ENCODE measurements at regions not wholly inside any gene's neighbourhood (a gene's known extent, or its start where the extent isn't known, plus 50 kb on each side); places are given as distances from the start of the nearest gene placed in this dataset.

DNA sequence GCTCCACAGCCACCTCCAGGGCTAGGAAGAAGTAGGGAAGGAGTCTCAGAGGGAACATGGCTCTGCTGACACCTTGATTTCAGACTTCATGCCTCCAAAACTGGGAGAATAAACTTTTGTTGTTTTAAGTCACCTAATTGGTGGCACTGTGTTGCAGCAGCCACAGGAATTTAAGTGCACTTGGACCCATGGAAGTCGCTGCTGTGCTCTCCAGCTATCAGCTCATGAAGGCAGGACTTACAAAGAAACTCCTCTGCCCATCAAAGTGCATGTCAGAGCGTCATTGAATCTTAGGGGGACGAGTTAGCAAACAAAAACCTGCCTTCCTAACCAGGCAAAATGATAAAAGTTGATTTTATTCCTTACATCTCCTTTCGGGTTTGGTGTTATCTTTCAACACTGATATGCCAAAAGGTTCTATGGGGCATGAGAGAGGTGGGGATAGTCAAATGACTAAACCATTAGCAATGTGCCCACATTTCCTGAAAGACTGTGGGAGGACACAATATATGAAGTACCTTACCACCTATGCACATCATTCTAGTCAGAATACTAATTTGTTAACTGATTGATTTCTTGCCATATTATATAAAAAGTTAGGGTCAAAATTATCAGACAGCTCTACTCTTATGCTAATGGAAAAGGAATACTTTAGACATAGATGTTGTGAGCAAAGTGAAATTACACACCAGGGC, 235.8 kb upstream of the TNP1 start:
- Mint-ChIP-seq H3K4me3 (no peak overlapping the region), H3K4me1 (no peaks in the 10 kb centered on the region), H3K9me3 (peaks cover 8% of the 10 kb centered on the region; the same call in 2 of the 3 replicates), H3K27ac (no peak overlapping the region), H3K36me3 (ENCODE audit: low read depth) (0 out of 3 replicates have a peak, but pooled peaks cover 3% of the 10 kb centered on the region), H3K27me3 (ENCODE audit: insufficient read depth, low read depth, poor library complexity) (no peaks in the 10 kb centered on the region)
- no peak for TF ChIP-seq ZNF331 (CRISPR knock-in tag; IDR thresholded peaks at IDR 0.05; ENCODE audit: low read depth)
- TF ChIP-seq, protein P1, sequence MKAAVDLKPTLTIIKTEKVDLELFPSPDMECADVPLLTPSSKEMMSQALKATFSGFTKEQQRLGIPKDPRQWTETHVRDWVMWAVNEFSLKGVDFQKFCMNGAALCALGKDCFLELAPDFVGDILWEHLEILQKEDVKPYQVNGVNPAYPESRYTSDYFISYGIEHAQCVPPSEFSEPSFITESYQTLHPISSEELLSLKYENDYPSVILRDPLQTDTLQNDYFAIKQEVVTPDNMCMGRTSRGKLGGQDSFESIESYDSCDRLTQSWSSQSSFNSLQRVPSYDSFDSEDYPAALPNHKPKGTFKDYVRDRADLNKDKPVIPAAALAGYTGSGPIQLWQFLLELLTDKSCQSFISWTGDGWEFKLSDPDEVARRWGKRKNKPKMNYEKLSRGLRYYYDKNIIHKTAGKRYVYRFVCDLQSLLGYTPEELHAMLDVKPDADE (IDR thresholded peaks at IDR 0.05), result no peak
- no peak for TF ChIP-seq EZH2 (IDR thresholded peaks at IDR 0.05; ENCODE audit: low read depth, unreplicated experiment)
- no peak for TF ChIP-seq JUNB (IDR thresholded peaks at IDR 0.05; ENCODE audit: unreplicated experiment)
- no peak for TF ChIP-seq CREB1 (CRISPR knock-in tag; IDR thresholded peaks at IDR 0.05; ENCODE audit: low read depth)
- TF ChIP-seq EZH2phosphoT487 (IDR thresholded peaks at IDR 0.05; ENCODE audit: unreplicated experiment), result no peak
- TF ChIP-seq, protein P2, sequence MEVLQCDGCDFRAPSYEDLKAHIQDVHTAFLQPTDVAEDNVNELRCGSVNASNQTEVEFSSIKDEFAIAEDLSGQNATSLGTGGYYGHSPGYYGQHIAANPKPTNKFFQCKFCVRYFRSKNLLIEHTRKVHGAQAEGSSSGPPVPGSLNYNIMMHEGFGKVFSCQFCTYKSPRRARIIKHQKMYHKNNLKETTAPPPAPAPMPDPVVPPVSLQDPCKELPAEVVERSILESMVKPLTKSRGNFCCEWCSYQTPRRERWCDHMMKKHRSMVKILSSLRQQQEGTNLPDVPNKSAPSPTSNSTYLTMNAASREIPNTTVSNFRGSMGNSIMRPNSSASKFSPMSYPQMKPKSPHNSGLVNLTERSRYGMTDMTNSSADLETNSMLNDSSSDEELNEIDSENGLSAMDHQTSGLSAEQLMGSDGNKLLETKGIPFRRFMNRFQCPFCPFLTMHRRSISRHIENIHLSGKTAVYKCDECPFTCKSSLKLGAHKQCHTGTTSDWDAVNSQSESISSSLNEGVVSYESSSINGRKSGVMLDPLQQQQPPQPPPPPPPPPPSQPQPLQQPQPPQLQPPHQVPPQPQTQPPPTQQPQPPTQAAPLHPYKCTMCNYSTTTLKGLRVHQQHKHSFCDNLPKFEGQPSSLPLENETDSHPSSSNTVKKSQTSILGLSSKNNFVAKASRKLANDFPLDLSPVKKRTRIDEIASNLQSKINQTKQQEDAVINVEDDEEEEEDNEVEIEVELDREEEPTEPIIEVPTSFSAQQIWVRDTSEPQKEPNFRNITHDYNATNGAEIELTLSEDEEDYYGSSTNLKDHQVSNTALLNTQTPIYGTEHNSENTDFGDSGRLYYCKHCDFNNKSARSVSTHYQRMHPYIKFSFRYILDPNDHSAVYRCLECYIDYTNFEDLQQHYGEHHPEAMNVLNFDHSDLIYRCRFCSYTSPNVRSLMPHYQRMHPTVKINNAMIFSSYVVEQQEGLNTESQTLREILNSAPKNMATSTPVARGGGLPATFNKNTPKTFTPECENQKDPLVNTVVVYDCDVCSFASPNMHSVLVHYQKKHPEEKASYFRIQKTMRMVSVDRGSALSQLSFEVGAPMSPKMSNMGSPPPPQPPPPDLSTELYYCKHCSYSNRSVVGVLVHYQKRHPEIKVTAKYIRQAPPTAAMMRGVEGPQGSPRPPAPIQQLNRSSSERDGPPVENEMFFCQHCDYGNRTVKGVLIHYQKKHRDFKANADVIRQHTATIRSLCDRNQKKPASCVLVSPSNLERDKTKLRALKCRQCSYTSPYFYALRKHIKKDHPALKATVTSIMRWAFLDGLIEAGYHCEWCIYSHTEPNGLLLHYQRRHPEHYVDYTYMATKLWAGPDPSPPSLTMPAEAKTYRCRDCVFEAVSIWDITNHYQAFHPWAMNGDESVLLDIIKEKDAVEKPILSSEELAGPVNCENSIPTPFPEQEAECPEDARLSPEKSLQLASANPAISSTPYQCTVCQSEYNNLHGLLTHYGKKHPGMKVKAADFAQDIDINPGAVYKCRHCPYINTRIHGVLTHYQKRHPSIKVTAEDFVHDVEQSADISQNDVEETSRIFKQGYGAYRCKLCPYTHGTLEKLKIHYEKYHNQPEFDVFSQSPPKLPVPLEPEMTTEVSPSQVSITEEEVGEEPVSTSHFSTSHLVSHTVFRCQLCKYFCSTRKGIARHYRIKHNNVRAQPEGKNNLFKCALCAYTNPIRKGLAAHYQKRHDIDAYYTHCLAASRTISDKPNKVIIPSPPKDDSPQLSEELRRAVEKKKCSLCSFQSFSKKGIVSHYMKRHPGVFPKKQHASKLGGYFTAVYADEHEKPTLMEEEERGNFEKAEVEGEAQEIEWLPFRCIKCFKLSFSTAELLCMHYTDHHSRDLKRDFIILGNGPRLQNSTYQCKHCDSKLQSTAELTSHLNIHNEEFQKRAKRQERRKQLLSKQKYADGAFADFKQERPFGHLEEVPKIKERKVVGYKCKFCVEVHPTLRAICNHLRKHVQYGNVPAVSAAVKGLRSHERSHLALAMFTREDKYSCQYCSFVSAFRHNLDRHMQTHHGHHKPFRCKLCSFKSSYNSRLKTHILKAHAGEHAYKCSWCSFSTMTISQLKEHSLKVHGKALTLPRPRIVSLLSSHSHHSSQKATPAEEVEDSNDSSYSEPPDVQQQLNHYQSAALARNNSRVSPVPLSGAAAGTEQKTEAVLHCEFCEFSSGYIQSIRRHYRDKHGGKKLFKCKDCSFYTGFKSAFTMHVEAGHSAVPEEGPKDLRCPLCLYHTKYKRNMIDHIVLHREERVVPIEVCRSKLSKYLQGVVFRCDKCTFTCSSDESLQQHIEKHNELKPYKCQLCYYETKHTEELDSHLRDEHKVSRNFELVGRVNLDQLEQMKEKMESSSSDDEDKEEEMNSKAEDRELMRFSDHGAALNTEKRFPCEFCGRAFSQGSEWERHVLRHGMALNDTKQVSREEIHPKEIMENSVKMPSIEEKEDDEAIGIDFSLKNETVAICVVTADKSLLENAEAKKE (CRISPR knock-in tag; IDR thresholded peaks at IDR 0.05), result no peak
- TF ChIP-seq, protein P3, sequence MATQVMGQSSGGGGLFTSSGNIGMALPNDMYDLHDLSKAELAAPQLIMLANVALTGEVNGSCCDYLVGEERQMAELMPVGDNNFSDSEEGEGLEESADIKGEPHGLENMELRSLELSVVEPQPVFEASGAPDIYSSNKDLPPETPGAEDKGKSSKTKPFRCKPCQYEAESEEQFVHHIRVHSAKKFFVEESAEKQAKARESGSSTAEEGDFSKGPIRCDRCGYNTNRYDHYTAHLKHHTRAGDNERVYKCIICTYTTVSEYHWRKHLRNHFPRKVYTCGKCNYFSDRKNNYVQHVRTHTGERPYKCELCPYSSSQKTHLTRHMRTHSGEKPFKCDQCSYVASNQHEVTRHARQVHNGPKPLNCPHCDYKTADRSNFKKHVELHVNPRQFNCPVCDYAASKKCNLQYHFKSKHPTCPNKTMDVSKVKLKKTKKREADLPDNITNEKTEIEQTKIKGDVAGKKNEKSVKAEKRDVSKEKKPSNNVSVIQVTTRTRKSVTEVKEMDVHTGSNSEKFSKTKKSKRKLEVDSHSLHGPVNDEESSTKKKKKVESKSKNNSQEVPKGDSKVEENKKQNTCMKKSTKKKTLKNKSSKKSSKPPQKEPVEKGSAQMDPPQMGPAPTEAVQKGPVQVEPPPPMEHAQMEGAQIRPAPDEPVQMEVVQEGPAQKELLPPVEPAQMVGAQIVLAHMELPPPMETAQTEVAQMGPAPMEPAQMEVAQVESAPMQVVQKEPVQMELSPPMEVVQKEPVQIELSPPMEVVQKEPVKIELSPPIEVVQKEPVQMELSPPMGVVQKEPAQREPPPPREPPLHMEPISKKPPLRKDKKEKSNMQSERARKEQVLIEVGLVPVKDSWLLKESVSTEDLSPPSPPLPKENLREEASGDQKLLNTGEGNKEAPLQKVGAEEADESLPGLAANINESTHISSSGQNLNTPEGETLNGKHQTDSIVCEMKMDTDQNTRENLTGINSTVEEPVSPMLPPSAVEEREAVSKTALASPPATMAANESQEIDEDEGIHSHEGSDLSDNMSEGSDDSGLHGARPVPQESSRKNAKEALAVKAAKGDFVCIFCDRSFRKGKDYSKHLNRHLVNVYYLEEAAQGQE (IDR thresholded peaks at IDR 0.05; ENCODE audit: unreplicated experiment), result no peak
- TF ChIP-seq, protein P4, sequence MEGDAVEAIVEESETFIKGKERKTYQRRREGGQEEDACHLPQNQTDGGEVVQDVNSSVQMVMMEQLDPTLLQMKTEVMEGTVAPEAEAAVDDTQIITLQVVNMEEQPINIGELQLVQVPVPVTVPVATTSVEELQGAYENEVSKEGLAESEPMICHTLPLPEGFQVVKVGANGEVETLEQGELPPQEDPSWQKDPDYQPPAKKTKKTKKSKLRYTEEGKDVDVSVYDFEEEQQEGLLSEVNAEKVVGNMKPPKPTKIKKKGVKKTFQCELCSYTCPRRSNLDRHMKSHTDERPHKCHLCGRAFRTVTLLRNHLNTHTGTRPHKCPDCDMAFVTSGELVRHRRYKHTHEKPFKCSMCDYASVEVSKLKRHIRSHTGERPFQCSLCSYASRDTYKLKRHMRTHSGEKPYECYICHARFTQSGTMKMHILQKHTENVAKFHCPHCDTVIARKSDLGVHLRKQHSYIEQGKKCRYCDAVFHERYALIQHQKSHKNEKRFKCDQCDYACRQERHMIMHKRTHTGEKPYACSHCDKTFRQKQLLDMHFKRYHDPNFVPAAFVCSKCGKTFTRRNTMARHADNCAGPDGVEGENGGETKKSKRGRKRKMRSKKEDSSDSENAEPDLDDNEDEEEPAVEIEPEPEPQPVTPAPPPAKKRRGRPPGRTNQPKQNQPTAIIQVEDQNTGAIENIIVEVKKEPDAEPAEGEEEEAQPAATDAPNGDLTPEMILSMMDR (conservative IDR thresholded peaks at IDR 0.05; ENCODE audit: low read depth in 2 of 2), result no peak
- no peak for TF ChIP-seq STAT1 (IDR thresholded peaks at IDR 0.05; ENCODE audit: unreplicated experiment)
- no peak for TF ChIP-seq POLR2AphosphoS5 (IDR thresholded peaks at IDR 0.05; ENCODE audit: low read depth)
- no peak for TF ChIP-seq ZNF114 (CRISPR knock-in tag; IDR thresholded peaks at IDR 0.05)
- no peak for TF ChIP-seq NANOG (IDR thresholded peaks at IDR 0.05; ENCODE audit: borderline replicate concordance)
- Histone ChIP-seq H3K36me3 (ENCODE audit: insufficient read depth) (no peaks in the 10 kb centered on the region), H4K20me1 (replicated peaks; ENCODE audit: insufficient read depth) (no peaks in the 10 kb centered on the region), H3K27ac (ENCODE audit: low read depth) (no peak overlapping the region), H3K4me3 (no peak overlapping the region), H3K79me2 (replicated peaks; ENCODE audit: insufficient read depth) (no peaks in the 10 kb centered on the region), H3F3A (replicated peaks; ENCODE audit: low read depth) (no peaks in the 10 kb centered on the region), H3K27me3 (ENCODE audit: insufficient read depth) (no peaks in the 10 kb centered on the region), H3K9me2 (ENCODE audit: insufficient read depth) (no peaks in the 10 kb centered on the region), H2AFZ (no peak overlapping the region), H3K4me1 (ENCODE audit: insufficient read depth) (no peaks in the 10 kb centered on the region), H3K4me2 (no peak overlapping the region)
- DNase-seq (ENCODE audit: low spot score) (no peak), ATAC-seq (no peak)
